HG03460 (cell line): ENCODE measurements at regions not wholly inside any gene's neighbourhood (a gene's known extent, or its start where the extent isn't known, plus 50 kb on each side); places are given as distances from the start of the nearest gene placed in this dataset.
"Not testable (repeated sequence)": the region's sequence is repeated elsewhere in the genome, so short reads cannot be mapped to it uniquely, and the experiment has no call there.

Experiments
- ATAC-seq: cut with Tn5 transposase; IDR thresholded peaks from one replicate; pipeline ENCODE4 v1.9.1; 2021; ENCODE audit not compliant: unreplicated experiment

DNA sequence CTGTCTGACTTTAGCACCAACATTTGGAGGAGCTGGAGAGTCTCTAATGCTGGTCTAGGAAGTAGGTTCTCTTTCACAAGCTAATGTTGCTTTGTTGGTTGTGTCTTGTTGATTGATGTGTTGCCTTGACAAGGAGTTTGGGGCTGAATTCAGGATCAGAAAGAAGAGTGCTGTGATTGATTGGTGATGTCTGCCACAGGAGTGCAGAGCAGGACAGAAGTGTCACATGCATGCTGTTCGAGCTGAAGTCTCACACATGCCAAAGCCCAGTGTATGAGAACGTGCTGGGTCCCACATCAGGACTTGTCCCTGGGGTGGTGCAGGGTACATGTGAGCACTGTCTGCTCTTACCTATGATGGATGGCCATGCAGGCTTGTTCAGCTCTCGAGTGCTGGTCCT, 694.4 kb downstream of the MATN1 start:
- no peak for ATAC-seq

DNA sequence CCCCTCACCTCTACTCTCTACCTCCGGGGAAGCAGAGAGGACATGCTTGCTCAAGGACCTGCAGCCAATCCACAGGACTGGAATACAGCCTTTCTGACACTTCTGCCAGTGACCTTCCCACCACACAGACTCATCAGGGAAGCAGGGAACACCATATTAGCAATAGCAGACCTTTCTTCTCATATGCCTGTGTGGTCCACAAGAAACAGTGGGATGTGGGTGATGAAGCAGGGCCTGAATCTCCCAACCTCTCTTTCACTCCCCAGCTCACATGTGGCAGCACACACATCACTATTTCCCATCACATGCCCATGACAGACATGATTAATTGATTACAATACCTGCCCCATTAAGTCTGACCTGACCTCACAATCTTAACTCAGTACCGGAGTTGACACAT, 695.1 kb downstream of the MATN1 start:
- no peak for ATAC-seq

DNA sequence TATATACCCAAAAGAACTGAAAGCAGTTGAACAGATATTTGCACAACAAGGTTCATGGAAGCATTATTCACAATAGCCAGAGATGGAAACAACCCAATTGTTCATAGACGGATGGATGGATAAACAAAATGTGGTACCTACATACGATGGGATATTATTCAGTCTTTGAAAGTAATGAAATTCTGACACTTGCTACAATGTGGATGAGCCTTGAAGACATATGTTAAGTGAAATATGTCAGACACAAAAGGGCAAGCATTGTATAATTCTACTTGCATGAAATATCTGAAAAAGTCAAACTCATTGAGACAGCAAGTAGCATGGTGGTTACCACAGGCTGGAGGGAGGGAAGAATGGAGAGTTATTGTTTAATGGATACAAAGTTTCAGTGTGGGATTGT, 696.1 kb downstream of the MATN1 start:
- no peak for ATAC-seq

DNA sequence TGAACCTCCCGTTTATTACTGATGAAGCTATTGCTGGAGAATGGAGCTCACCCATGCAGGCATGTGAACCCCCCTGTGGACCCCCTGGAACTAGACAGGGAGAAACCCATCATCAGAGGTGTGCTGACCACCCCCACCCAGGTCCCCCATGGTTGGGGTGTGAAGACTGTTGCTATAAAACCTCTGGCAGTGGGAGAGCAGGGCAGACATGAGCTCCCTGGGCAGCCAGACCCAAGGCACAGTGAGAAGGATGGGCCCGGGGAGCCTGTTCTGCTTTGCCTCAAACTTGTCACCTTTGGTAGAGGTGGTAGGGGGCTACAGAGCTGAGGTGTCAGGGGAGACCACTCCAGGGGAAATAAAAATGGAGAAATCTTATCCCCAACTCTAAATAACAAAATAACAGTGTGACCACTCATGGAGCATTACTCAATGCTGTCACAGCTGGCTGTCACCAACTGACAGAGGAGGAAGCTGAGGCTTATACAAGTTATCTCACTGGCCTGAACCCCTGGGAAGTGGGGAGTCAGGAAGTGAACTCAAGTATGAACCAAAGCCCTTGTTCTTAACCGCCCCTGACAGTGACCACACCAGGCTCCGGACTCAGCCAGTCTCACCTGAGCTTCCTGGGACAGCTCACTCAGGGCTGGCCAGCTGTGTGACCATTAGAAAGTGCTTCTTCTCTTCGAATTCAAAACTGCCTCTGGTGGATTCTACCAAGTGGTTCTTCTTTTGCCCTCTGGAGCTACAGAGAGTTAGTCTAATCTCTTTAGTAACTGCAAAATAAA, 698.8 kb downstream of the MATN1 start:
- no peak for ATAC-seq

DNA sequence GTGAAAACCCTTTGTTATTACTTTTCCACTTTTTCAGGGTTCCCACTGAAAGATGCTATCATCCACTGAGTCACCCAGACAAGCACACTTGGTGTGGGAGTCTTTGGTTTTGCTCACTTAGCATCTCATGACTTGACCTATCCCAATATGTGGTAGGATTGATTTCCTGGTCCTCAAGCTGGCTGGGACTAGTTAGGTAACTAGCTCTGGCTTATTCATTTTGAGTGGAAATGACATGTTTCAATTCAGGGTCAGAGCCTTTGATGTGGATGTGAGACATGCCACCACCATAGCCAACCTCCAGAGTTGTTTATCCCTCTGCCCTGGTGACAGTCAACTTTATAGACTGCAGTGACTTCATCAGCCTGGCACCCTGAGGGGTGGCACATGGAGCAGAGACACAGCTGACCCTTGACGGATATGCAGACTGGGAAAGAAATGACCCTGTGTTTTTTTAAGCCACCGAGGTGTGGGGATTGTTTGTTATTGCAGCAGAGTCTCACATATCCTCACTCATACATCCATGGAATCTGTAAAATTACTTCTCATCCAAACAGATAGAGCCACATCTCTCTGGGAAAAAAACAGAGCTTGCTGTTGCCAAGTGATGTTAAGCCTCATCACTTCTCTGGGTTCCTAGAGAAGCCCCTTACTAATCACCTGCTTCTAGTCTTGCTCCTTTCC, 699.9 kb downstream of the MATN1 start:
- no peak for ATAC-seq

DNA sequence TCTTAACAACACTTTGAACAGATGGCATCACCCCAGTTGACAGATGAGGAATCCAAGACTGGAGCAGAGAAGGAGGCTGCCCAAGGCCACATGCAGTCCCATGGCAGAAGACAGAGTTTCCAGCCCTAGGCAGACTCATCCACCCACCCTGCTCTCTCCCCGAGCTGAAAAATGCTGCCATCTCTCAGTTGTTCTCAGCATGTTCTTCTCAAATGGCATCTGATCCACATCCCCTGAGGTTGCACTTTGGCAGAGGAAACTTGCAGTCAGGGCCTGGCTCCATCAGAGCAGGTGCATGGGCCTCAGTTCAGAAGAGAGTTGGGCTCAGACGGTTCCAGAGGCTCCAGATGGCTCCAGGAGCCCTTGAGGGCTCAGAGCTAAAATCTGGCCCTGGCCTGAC, 709.4 kb downstream of the MATN1 start:
- no peak for ATAC-seq

DNA sequence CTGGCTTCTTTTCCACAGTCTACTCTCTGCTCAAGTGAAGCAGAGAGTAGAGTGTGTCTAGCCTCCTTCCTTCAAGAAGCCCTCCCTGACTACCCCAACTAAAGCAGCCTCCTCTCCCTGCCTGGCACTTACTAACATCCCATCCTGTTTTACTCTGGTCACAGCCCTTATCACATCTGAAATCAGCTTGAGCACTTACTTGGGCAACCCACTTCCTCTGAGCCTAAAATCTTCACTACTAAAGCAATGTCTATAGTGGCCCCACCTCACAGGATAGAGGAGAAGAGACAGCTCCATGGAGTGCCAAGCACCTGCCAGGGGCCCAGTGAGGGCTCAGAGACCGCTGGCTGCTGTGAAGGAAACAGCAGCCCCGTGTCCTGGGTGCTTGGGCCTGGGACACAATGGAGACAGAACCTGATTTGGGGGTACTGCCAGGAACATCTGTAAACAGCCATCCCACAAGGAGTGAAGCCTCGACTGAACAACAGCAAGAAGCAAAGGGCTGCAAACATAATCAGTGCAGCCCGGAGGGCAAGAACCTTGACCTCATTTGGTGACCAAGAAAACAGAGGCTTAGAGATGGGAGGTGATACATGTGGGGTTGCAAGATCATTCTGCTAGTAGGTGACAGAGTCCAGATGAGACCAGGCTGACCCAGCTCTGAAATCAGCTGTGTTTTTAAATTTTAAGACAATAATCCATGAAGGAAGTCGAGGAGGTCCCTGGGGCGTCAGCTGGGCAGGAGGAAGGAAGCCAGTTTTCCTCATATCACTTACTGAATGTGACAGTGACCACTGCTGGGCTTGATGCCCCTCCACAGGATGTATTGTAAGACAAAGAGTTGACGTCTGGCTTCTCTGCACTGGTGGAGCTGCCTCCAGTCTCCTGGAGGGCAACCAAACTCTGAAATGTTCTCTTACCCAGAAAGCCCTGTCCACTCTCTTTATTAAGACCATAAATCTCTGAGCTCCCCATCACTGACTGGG, 710.6 kb downstream of the MATN1 start:
- no peak for ATAC-seq

DNA sequence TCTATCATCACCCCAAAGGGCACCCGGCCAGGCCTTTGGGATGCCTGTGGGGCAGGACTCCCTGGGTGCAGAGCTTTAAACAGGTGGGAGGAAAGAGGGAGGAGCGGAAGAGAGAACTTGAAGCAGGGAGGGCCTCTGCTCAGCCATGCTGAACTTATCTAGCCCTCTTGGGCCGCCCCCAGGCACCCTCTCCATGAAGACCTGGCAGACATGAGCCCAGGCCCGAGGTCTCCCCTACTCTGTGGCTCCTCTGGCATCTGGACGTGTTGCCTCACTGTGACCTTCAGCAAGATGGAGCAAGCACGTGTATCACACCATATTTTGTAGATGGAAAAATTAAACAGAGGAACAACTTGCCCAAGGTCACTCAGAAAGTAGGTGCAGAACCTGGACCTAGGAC, 711.4 kb downstream of the MATN1 start:
- no peak for ATAC-seq

DNA sequence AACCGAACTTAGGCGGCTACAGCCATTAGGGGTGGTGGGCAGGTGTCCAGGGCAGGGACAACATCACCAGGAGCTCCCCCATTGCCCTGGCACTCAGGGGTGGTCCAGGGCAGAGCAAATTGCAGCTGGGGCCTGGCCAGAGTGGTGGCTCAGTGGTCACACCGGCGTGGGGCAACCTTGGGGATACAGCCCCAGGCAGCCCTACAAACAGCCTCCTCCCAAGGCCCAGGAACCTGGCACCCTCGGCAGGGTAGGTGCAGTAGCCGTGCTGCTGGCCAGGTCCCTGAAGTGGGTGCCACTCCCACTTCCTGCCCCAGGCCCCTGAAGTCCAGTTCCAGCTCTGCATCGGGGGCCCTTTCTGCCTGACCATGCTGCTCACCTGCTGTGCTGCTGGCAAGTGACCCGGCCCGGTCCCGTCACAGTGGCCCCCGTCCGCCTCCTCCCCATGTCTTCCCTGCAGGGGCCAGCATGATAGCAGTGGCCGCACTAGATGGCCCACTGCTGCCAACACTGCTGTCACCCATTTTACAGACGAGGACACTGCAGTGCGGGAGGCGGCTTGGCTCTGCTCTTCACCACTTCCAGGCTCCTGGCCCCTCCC, 712.8 kb downstream of the MATN1 start:
- ATAC-seq, result no peak

DNA sequence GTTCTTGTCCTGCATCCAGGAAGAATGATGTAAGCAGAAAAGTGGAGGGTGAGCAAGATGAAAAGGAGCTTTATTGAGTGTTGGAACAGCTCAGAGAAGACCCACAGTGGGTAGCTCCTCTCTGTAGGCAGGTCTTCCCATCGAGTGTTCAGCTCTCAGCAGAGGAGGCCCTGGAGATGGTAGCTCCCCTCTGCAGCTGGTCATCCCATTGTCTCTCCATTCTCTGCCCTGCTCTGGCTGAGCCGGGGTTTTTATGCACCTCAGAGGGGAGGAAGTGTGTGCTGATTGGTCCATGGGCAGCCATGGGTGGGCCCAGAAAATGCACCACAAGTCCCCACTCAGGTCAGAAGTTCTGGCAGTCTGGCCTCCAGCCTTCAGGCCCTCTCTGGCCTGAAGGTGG, 713.7 kb downstream of the MATN1 start:
- no peak for ATAC-seq

DNA sequence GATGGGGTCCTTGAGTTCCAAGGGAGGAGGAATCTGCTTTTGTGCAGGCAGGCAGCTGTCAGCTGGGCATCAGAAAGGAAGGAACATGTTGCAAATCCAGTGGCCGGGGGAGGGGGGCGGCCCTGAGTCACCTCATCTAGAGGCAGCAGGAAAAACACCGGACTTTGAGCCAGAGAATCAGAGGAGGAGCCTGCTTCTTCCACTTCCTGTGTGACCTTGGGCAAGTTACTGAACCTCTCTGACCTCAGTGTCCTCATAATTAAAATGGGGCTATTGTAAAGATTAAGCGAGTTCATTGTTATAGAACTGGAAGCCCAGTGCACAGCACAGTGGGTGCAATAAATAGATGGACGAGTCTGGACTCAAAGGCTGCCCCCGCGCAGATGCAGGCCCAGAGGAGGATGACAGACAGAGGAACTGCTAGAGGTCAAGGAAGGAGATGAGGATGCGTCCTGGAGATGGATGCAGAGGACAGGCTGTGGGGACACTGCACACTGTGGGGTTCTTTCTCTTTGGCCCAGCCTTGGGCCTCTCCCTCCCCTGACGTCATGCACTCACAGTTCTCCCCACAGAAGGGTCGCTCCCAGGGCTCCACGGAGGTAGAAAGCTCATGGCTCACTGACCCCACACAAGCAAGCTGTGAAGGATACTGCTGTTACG, 714.3 kb downstream of the MATN1 start:
- ATAC-seq, result no peak

DNA sequence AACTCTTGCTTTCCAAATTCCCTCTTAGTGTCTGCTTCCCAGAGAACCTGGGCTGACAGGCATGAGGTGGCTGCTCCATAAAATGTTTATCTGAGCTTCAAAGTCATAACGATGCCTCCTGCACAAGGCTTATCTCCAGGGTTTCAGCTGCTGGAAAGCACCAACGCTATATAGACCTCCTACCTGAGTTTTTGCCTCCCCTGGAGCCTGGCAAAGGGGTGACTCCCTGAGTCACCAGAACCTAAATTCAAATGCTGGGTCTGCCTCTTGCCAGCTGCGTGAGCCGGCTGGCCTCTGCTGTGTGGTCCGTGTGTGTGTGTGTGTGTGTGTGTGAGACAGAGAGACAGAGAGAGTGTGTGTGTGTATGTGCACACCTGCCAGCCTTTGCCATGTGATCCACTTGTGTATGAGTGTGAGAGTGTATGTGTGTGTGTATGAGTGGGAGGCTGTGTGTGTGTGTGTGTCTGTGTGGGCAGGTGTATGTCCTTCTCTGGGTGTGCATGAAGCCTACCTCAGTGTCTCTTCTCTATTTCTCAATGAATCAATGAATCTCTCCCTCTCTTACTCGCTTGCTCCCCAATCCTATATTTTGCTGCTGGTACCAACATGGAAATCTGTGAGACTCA, 714.9 kb downstream of the MATN1 start:
- ATAC-seq, result no peak

DNA sequence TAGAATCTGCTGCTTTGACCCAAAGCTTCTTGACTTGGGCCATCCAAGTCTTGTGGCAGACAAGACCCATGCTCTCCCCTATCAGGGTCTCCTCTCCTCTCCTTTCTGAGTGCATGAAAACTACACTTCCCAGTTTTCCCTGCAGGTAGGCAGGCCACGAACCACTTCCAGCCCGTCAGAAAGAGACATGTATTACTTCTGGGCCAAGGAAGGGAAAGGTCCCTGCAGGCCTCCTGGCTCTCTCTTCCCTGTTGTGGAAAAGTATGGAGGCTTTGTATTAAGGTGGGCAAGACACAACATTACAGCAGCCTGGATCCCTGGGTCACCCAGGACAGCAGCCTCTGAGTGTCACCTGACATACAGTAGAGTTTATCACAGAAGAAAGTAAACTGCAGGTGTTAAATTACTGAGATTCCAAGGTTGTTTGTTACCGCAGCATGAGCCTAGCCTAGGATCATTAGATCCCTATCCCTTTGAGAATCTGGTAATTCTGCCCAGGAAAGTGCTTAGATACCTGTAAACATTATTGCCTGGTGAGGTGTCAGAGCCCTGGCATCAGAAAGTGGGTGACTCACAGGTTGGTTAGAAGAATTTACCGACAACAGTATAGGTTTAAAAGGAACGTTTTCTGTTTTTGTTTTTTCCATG, 717.3 kb downstream of the MATN1 start:
- ATAC-seq, result no peak

DNA sequence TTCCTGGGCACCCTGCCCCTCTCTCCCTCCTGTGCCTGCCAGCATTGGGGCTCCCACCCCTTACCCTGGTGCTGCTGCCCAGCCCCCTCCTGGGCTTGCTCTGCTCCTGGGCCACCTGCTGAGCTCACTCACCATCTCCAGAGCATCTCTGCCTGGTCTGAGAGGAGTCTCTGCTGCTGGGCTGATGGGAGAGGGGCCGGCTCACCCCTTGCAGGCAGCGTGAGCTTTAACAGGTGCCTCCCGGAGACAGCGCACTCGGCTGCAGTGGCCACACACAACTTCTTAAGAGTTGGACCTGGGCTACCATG, 721.7 kb downstream of the MATN1 start:
- no peak for ATAC-seq

DNA sequence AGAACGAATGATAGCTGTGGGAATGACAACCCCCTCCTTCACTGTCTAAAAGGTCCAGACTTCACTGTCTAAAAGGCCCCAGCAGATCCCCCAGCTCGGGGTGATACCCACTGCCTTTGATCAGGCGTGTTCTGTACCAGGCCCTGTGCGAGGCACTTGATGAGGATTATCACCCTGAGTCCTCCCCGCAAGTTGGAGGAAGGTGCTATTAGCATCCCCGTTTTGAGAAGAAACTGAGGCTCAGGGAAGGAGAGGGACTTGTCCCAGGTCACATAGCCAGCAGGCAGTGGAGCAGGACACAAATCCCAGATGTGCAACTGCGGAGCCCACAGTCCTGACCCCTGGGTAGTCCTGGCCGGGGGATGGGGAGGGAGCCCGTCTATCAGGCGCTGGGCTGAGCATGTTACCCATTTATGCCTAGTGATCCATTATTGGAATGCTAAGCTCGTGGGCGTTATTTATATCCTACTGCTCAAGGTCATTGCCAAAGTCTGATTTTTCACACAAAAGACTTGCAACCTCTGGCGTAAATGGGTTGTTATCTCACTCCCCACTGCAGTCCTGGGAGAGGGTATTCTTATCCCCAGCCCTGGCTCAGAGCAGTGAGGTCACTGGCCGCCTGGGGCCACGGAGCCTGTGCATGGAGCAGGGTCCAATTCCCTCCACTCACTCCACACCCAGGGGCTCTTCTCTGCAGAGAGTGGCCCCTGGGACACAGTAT, 722.2 kb downstream of the MATN1 start:
- ATAC-seq, result no peak

DNA sequence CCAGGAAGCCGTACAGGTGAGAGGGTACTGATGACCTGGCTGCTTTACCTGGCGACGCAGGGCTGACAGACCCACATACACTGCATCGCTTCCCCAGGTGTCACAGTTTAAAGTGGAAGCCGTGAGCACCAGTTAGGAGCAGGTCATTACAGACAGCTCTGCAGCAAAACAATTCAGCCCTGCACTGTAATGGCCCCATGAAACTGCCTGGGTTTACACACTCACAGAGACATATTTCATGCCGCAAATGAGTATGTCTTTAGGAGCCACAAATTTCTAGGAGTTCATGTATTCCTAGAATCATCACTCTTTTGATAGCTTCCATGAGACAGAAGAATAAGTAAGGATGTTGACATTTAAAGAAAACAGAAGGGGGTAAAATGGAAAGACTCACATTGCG, 723.1 kb downstream of the MATN1 start:
- ATAC-seq, result no peak

DNA sequence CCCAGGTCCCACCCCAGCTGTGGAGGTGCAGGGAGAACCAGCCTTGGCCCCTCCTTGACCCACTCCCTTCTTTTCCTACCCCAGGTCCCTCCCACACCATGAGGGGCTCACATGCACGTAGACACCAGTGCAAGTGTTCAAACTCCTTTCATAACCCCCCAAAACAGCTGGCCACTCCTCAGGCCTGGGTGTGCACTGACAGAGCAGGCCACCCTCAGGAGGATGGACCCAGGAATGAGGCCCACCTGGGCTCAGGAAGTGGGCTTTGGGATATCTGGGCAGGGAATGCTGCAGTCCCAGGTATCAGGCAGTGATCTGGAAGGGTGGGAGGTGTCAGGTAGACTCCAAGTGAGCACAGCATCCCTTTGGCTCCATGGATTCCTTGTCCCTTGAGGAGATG, 723.8 kb downstream of the MATN1 start:
- no peak for ATAC-seq

DNA sequence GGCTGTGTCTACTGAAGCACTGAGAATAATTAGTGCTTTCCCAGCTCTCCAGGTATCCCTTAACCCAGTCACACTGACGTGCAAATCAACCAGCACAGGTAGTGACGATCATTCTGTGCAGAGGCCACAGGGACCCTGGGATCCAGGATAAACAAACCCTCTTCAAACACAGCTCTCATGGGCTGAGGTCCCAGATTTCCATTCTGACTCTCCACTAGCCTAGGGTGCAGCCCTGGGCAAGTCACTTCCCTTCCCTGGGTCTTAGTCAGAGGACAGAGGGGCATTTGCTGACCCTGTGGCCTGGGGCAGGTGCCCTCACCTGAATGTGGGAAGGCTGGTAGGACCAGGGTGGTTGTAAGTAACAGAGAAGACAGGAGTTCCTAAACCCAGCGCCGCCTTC, 724.7 kb downstream of the MATN1 start:
- ATAC-seq, result no peak

DNA sequence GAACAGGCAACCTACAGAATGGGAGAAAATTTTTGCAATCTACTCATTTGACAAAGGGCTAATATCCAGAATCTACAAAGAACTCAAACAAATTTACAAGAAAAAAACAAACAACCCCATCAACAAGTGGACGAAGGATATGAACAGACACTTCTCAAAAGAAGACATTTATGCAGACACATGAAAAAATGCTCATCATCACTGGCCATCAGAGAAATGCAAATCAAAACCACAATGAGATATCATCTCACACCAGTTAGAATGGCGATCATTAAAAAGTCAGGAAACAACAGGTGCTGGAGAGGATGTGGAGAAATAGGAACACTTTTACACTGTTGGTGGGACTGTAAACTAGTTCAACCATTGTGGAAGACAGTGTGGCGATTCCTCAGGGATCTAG, 725.6 kb downstream of the MATN1 start:
- ATAC-seq, result not testable (repeated sequence)
